Trophoblast cell (in vitro differentiated cells and primary cell): ENCODE measurements at regions not wholly inside any gene's neighbourhood (a gene's known extent, or its start where the extent isn't known, plus 50 kb on each side); places are given as distances from the start of the nearest gene placed in this dataset.

ENCODE experiments used
- DNase-seq, 2 donors: peaks; one replicate each; pipeline ENCODE4 v3.0.0-alpha.2; 2016
- H2AFZ ChIP-seq: 2 replicates; pipeline ENCODE4 v1.6.1; 2013; ENCODE audit warnings: low read length, moderate library complexity, mild to moderate bottlenecking; ENCODE audit not compliant: insufficient read depth, poor library complexity
- H2AK5ac ChIP-seq: 2 replicates; pipeline ENCODE4 v1.6.1; 2013; ENCODE audit warnings: mild to moderate bottlenecking, low read length
- H2BK120ac ChIP-seq: 2 replicates; pipeline ENCODE4 v1.6.1; 2013; ENCODE audit warnings: low read length, mild to moderate bottlenecking, moderate library complexity; ENCODE audit not compliant: insufficient read depth, poor library complexity
- H2BK12ac ChIP-seq: 2 replicates; pipeline ENCODE4 v1.6.1; 2013; ENCODE audit warnings: mild to moderate bottlenecking, low read length, moderate library complexity
- H2BK5ac ChIP-seq: 2 replicates; pipeline ENCODE4 v1.6.1; 2013; ENCODE audit warnings: low read length, low read depth, moderate library complexity, mild to moderate bottlenecking; ENCODE audit not compliant: poor library complexity
- H3K14ac ChIP-seq: 2 replicates; pipeline ENCODE4 v1.6.1; 2013; ENCODE audit warnings: mild to moderate bottlenecking, low read length
- H3K18ac ChIP-seq: 2 replicates; pipeline ENCODE4 v1.6.1; 2013; ENCODE audit warnings: mild to moderate bottlenecking, low read length
- H3K23ac ChIP-seq: 2 replicates; pipeline ENCODE4 v1.6.1; 2013; ENCODE audit warnings: low read length
- H3K27ac ChIP-seq: 2 replicates; pipeline ENCODE4 v1.5.1; 2013; ENCODE audit warnings: low read depth, mild to moderate bottlenecking, inconsistent platforms, low read length, moderate library complexity
- H3K27me3 ChIP-seq: 2 replicates; pipeline ENCODE4 v1.6.1; 2013; ENCODE audit warnings: inconsistent platforms, mild to moderate bottlenecking, low read length, moderate library complexity; ENCODE audit not compliant: insufficient read depth
- H3K36me3 ChIP-seq, 2 experiments: 1 replicate in 1 of 2; 2 replicates in 1 of 2; pipeline ENCODE4 v1.6.1; 2013; ENCODE audit warnings: low read length in 2 of 2, mild to moderate bottlenecking in 2 of 2, moderate library complexity in 1 of 2; ENCODE audit not compliant: insufficient read depth in 2 of 2, control insufficient read depth in 1 of 2
- H3K4ac ChIP-seq: 2 replicates; pipeline ENCODE4 v1.6.1; 2013; ENCODE audit warnings: low read depth, mild to moderate bottlenecking, low read length, moderate library complexity
- H3K4me1 ChIP-seq, 2 experiments: 1 replicate in 1 of 2; 2 replicates in 1 of 2; pipeline ENCODE4 v1.6.1; 2013; ENCODE audit warnings: low read length in 2 of 2, mild to moderate bottlenecking in 2 of 2, moderate library complexity in 1 of 2; ENCODE audit not compliant: insufficient read depth in 2 of 2, control insufficient read depth in 1 of 2
- H3K4me2 ChIP-seq: 2 replicates; pipeline ENCODE4 v1.6.1; 2013; ENCODE audit warnings: inconsistent platforms, mild to moderate bottlenecking, low read length, moderate library complexity
- H3K4me3 ChIP-seq: 2 replicates; pipeline ENCODE4 v1.5.1; 2013; ENCODE audit warnings: mild to moderate bottlenecking, low read depth, low read length, inconsistent platforms
- H3K79me1 ChIP-seq: one replicate; pipeline ENCODE4 v1.6.1; 2013; ENCODE audit warnings: low read length
- H3K79me2 ChIP-seq: 2 replicates; pipeline ENCODE4 v1.6.1; 2013; ENCODE audit warnings: low read length, mild to moderate bottlenecking; ENCODE audit not compliant: control insufficient read depth, insufficient read depth, poor library complexity
- H3K9ac ChIP-seq: 2 replicates; pipeline ENCODE4 v1.6.1; 2013; ENCODE audit warnings: mild to moderate bottlenecking, low read length
- H3K9me3 ChIP-seq: 2 replicates; pipeline ENCODE4 v1.6.1; 2013; ENCODE audit warnings: low read depth, mild to moderate bottlenecking, control low read depth, inconsistent platforms, low read length; ENCODE audit not compliant: insufficient read depth
- H4K12ac ChIP-seq: 2 replicates; pipeline ENCODE4 v1.6.1; 2013; ENCODE audit warnings: low read depth, mild to moderate bottlenecking, low read length, moderate library complexity
- H4K8ac ChIP-seq: 2 replicates; pipeline ENCODE4 v1.6.1; 2013; ENCODE audit warnings: low read depth, mild to moderate bottlenecking, low read length, moderate library complexity
- H4K91ac ChIP-seq: one replicate; pipeline ENCODE4 v1.6.1; 2013; ENCODE audit warnings: low read depth, mild to moderate bottlenecking, low read length, moderate library complexity
- WGBS: extraction: QIAGEN DNeasy Blood & Tissue Kit; methylation state at CpG from one replicate; pipeline ENCODE4 v1.1.7; 2013; ENCODE audit warnings: missing lambda C conversion rate; ENCODE audit not compliant: insufficient read length, insufficient coverage; ENCODE audit errors: extremely low coverage; 5-methylcytosine and 5-hydroxymethylcytosine counted together

GRCh38 chr22:22407061-22407460 lies 101.5 kb downstream of the ZNF280B start:
- no peak overlapping the region for H2BK12ac ChIP-seq
- H3K27me3 ChIP-seq = no peaks in the 10 kb centered on the region
- no peak overlapping the region for H3K23ac ChIP-seq
- H3K9me3 ChIP-seq = peaks cover 3% of the 10 kb centered on the region
- no peaks in the 10 kb centered on the region for H3K4me1 ChIP-seq
- H3K36me3 ChIP-seq = no peaks in the 10 kb centered on the region
- H2BK5ac ChIP-seq = no peak overlapping the region
- H3K4me3 ChIP-seq = no peak overlapping the region
- H3K9ac ChIP-seq = no peak overlapping the region
- no peak overlapping the region for H2AFZ ChIP-seq
- no peak overlapping the region for H3K4me2 ChIP-seq
- H3K79me1 ChIP-seq = no peaks in the 10 kb centered on the region
- no peak overlapping the region for H3K14ac ChIP-seq
- no peak for DNase-seq
- no peak overlapping the region for H2AK5ac ChIP-seq
- WGBS = no CpG with 5 or more reads among the region's 5 CpGs
- no peak overlapping the region for H3K18ac ChIP-seq
- H4K91ac ChIP-seq = no peak overlapping the region
- no peak overlapping the region for H4K12ac ChIP-seq
- H3K79me2 ChIP-seq = no peaks in the 10 kb centered on the region
- no peak overlapping the region for H3K27ac ChIP-seq
- no peak overlapping the region for H3K4ac ChIP-seq
- no peak overlapping the region for H2BK120ac ChIP-seq
- no peak overlapping the region for H4K8ac ChIP-seq

GRCh38 chr22:22408269-22408668 lies 100.3 kb downstream of the ZNF280B start:
- no peaks in the 10 kb centered on the region for H3K36me3 ChIP-seq
- H4K12ac ChIP-seq = no peak overlapping the region
- no peaks in the 10 kb centered on the region for H3K79me1 ChIP-seq
- no peak overlapping the region for H2BK120ac ChIP-seq
- H4K8ac ChIP-seq = no peak overlapping the region
- no peak overlapping the region for H3K9ac ChIP-seq
- H3K27me3 ChIP-seq = no peaks in the 10 kb centered on the region
- H3K4me1 ChIP-seq = no peaks in the 10 kb centered on the region
- no peaks in the 10 kb centered on the region for H3K79me2 ChIP-seq
- H3K4ac ChIP-seq = no peak overlapping the region
- H3K4me3 ChIP-seq = no peak overlapping the region
- no peak overlapping the region for H3K27ac ChIP-seq
- H3K4me2 ChIP-seq = no peak overlapping the region
- no peak overlapping the region for H2BK12ac ChIP-seq
- H2AK5ac ChIP-seq = no peak overlapping the region
- no peak overlapping the region for H3K23ac ChIP-seq
- no peak overlapping the region for H2AFZ ChIP-seq
- no CpG with 5 or more reads among the region's 3 CpGs for WGBS
- H4K91ac ChIP-seq = no peak overlapping the region
- H3K14ac ChIP-seq = no peak overlapping the region
- H3K18ac ChIP-seq = no peak overlapping the region
- no peak overlapping the region for H2BK5ac ChIP-seq
- DNase-seq = no peak
- peaks cover 3% of the 10 kb centered on the region for H3K9me3 ChIP-seq

GRCh38 chr22:22408731-22409696 lies 99.5 kb downstream of the ZNF280B start:
- H2BK120ac ChIP-seq = no peak overlapping the region
- H4K12ac ChIP-seq = no peak overlapping the region
- H2BK12ac ChIP-seq = no peak overlapping the region
- DNase-seq = peak; percentile 92 to 96
- H3K27ac ChIP-seq = no peak overlapping the region
- H3K9me3 ChIP-seq = peaks cover 3% of the 10 kb centered on the region
- H2AK5ac ChIP-seq = no peak overlapping the region
- no peak overlapping the region for H3K18ac ChIP-seq
- no peaks in the 10 kb centered on the region for H3K27me3 ChIP-seq
- no peak overlapping the region for H3K4ac ChIP-seq
- H3K79me1 ChIP-seq = no peaks in the 10 kb centered on the region
- no CpG with 5 or more reads among the region's 14 CpGs for WGBS
- no peak overlapping the region for H2AFZ ChIP-seq
- no peaks in the 10 kb centered on the region for H3K36me3 ChIP-seq
- no peak overlapping the region for H2BK5ac ChIP-seq
- no peak overlapping the region for H3K9ac ChIP-seq
- no peak overlapping the region for H3K4me2 ChIP-seq
- H3K23ac ChIP-seq = no peak overlapping the region
- no peak overlapping the region for H4K91ac ChIP-seq
- H3K4me3 ChIP-seq = no peak overlapping the region
- H3K79me2 ChIP-seq = no peaks in the 10 kb centered on the region
- H3K4me1 ChIP-seq = no peaks in the 10 kb centered on the region
- no peak overlapping the region for H3K14ac ChIP-seq
- no peak overlapping the region for H4K8ac ChIP-seq

- DNase-seq = no peak
- Histone ChIP-seq H3K4me3 (no peak overlapping the region), H4K91ac (no peak overlapping the region), H3K4ac (no peak overlapping the region), H3K36me3 (no peaks in the 10 kb centered on the region), H3K4me1 (no peaks in the 10 kb centered on the region), H3K27ac (no peak overlapping the region), H3K14ac (no peak overlapping the region), H3K4me2 (no peak overlapping the region), H2BK120ac (no peak overlapping the region), H3K23ac (no peak overlapping the region), H4K12ac (no peak overlapping the region), H3K27me3 (no peaks in the 10 kb centered on the region), H3K79me2 (no peaks in the 10 kb centered on the region), H3K9ac (no peak overlapping the region), H3K18ac (no peak overlapping the region), H3K9me3 (no peaks in the 10 kb centered on the region), H2AFZ (no peak overlapping the region), H2BK12ac (no peak overlapping the region), H3K79me1 (no peaks in the 10 kb centered on the region), H4K8ac (no peak overlapping the region), H2AK5ac (no peak overlapping the region), H2BK5ac (no peak overlapping the region)
- no CpG with 5 or more reads among the region's 5 CpGs for whole genome bisulfite sequencing
These were observed 98.4 kb downstream of the ZNF280B start for GRCh38 chr22:22410121-22410520.
